SU-DHL-6 (cell line): ENCODE measurements at regions not wholly inside any gene's neighbourhood (a gene's known extent, or its start where the extent isn't known, plus 50 kb on each side); places are given as distances from the start of the nearest gene placed in this dataset.

ENCODE experiments used
- H2AFZ ChIP-seq: fragments of 200-600 bp; sonication (generic); 2 replicates; pipeline ENCODE4 v1.6.1; 2014; ENCODE audit warnings: low read depth, mild to moderate bottlenecking, moderate library complexity, mixed read lengths, antibody characterized with exemption, low read length; ENCODE audit not compliant: severe bottlenecking
- H3F3A ChIP-seq: fragments of 200-600 bp; shearing (Covaris generic); 2 replicates; pipeline ENCODE4 v1.6.0; 2016; ENCODE audit warnings: antibody characterized with exemption, mild to moderate bottlenecking; ENCODE audit not compliant: insufficient read depth
- H3K27ac ChIP-seq: fragments of 200-600 bp; sonication (generic); 2 replicates; pipeline ENCODE4 v1.5.1; 2016; ENCODE audit warnings: low read depth, mild to moderate bottlenecking, low read length, moderate library complexity, mixed read lengths
- H3K27me3 ChIP-seq: fragments of 200-600 bp; sonication (generic), shearing (Covaris generic); 2 replicates; pipeline ENCODE4 v1.6.0; 2014; ENCODE audit warnings: mild to moderate bottlenecking, low read length
- H3K36me3 ChIP-seq: fragments of 200-600 bp; sonication (generic); 2 replicates; pipeline ENCODE4 v1.6.1; 2014; ENCODE audit warnings: mild to moderate bottlenecking, low read length, mixed read lengths
- H3K4me2 ChIP-seq: fragments of 300-600, 200-600 bp; shearing (Covaris generic), sonication (generic); 2 replicates; pipeline ENCODE4 v1.6.0; 2014; ENCODE audit warnings: low read length, low read depth, mild to moderate bottlenecking; ENCODE audit not compliant: poor library complexity, severe bottlenecking
- H3K4me3 ChIP-seq: fragments of 200-600 bp; sonication (generic); 2 replicates; pipeline ENCODE4 v1.5.1; 2014; ENCODE audit warnings: antibody characterized with exemption, low read length, mild to moderate bottlenecking, mixed read lengths; ENCODE audit not compliant: insufficient read depth, poor library complexity, severe bottlenecking
- H3K79me2 ChIP-seq: fragments of 200-600 bp; sonication (generic); 2 replicates; pipeline ENCODE4 v1.6.1; 2014; ENCODE audit warnings: mild to moderate bottlenecking, low read length, moderate library complexity; ENCODE audit not compliant: insufficient read depth
- H3K9ac ChIP-seq: fragments of 200-600 bp; sonication (generic); 2 replicates; pipeline ENCODE4 v1.7.0; 2014; ENCODE audit warnings: mild to moderate bottlenecking, low read length
- H3K9me2 ChIP-seq: fragments of 200-600 bp; sonication (generic); replicated peaks from 2 replicates; pipeline ENCODE4 v1.6.1; 2014; ENCODE audit warnings: low read length; ENCODE audit not compliant: insufficient read depth
- H3K9me3 ChIP-seq: fragments of 200-600 bp; sonication (generic); 2 replicates; pipeline ENCODE4 v1.6.1; 2014; ENCODE audit warnings: low read length, mixed read lengths; ENCODE audit not compliant: insufficient read depth
- H4K20me1 ChIP-seq: fragments of 200-600 bp; sonication (generic); 2 replicates; pipeline ENCODE4 v1.6.1; 2014; ENCODE audit warnings: low read depth, mild to moderate bottlenecking, antibody characterized with exemption, low read length, moderate library complexity, mixed read lengths
- CTCF ChIP-seq: fragments of 200-600 bp; sonication (generic); IDR thresholded peaks from one replicate; pipeline ENCODE4 v1.5.1; 2017; ENCODE audit warnings: antibody characterized with exemption, mild to moderate bottlenecking, low read length, moderate library complexity; ENCODE audit not compliant: insufficient read depth, poor library complexity, severe bottlenecking
- EZH2phosphoT487 ChIP-seq: fragments of 200-600 bp; sonication (generic), shearing (Covaris generic); conservative IDR thresholded peaks from 2 replicates; pipeline ENCODE4 v1.6.1; 2018; ENCODE audit warnings: mild to moderate bottlenecking, antibody characterized with exemption, low read length, moderate library complexity, mixed read lengths

GRCh38 chr2:111640480-111640879 is 243.5 kb downstream of the ANAPC1 start:
- H3K27me3 ChIP-seq = no peaks in the 10 kb centered on the region
- H3K9me2 ChIP-seq = no peaks in the 10 kb centered on the region
- H3K27ac ChIP-seq = no peak overlapping the region
- H3K36me3 ChIP-seq = no peaks in the 10 kb centered on the region
- no peak overlapping the region for H3K9ac ChIP-seq
- H3K4me3 ChIP-seq = no peak overlapping the region
- TF ChIP-seq EZH2phosphoT487 (no peak), CTCF (no peak)
- no peak overlapping the region for H2AFZ ChIP-seq
- H4K20me1 ChIP-seq = no peaks in the 10 kb centered on the region
- H3K79me2 ChIP-seq = no peaks in the 10 kb centered on the region
- H3K4me2 ChIP-seq = no peak overlapping the region
- H3K9me3 ChIP-seq = no peaks in the 10 kb centered on the region
- H3F3A ChIP-seq = no peaks in the 10 kb centered on the region

- H3K36me3 ChIP-seq = no peaks in the 10 kb centered on the region; the same call in 1 of the 2 replicates
- no peak overlapping the region for H3K27ac ChIP-seq
- H3K4me2 ChIP-seq = no peak overlapping the region
- H3K27me3 ChIP-seq = no peaks in the 10 kb centered on the region
- H3K79me2 ChIP-seq = no peaks in the 10 kb centered on the region
- H3K9ac ChIP-seq = no peak overlapping the region
- no peaks in the 10 kb centered on the region for H3F3A ChIP-seq
- TF ChIP-seq EZH2phosphoT487 = no peak
- no peak for TF ChIP-seq CTCF
- H3K4me3 ChIP-seq = no peak overlapping the region
- H2AFZ ChIP-seq = no peak overlapping the region
- 0 out of 2 replicates have a peak, but pooled peaks cover 8% of the 10 kb centered on the region for H3K9me3 ChIP-seq
- no peaks in the 10 kb centered on the region for H3K9me2 ChIP-seq
- H4K20me1 ChIP-seq = no peaks in the 10 kb centered on the region
Measured at GRCh38 chr2:111642586-111643327, 241.2 kb downstream of the ANAPC1 start.

- H3K27ac ChIP-seq = no peak overlapping the region
- no peak overlapping the region for H3K9ac ChIP-seq
- H3K36me3 ChIP-seq = no peaks in the 10 kb centered on the region; the same call in 1 of the 2 replicates
- no peaks in the 10 kb centered on the region for H3F3A ChIP-seq
- H3K9me2 ChIP-seq = no peaks in the 10 kb centered on the region
- H3K27me3 ChIP-seq = no peaks in the 10 kb centered on the region
- H3K4me2 ChIP-seq = no peak overlapping the region
- 0 out of 2 replicates have a peak, but pooled peaks cover 8% of the 10 kb centered on the region for H3K9me3 ChIP-seq
- TF ChIP-seq CTCF = no peak
- TF ChIP-seq EZH2phosphoT487 = no peak
- no peaks in the 10 kb centered on the region for H4K20me1 ChIP-seq
- no peak overlapping the region for H2AFZ ChIP-seq
- no peak overlapping the region for H3K4me3 ChIP-seq
- no peaks in the 10 kb centered on the region for H3K79me2 ChIP-seq
Measured at GRCh38 chr2:111643759-111644158, 240.2 kb downstream of the ANAPC1 start.
